ENCODE measurements at regions not wholly inside any gene's neighbourhood (a gene's known extent, or its start where the extent isn't known, plus 50 kb on each side); places are given as distances from the start of the nearest gene placed in this dataset.
A peak's percentile ranks its signal among the peaks of the same experiment; 100 is the strongest.

GRCh38 chr5:117881426-117882230 is 1106.7 kb downstream of the DTWD2 start:
- H3K27me3 ChIP-seq (ENCODE audit: insufficient read depth, low read length): no peaks in the 10 kb centered on the region
- no peak overlapping the region for H2BK5ac ChIP-seq (ENCODE audit: insufficient read length, low read length)
- H4K91ac ChIP-seq (ENCODE audit: insufficient read length, low read depth, low read length): no peak overlapping the region
- Mint-ChIP-seq H3K9me3 (no peaks in the 10 kb centered on the region; a peak in 1 of 5 replicates), H3K4me3 (no peak overlapping the region), H3K36me3 (ENCODE audit: insufficient read depth in 1 of 3, low read depth in 3 of 3) (no peaks in the 10 kb centered on the region), H3K27me3 (ENCODE audit: low read depth) (no peaks in the 10 kb centered on the region), H3K27ac (peak overlapping the region in 1 of 3 experiments; percentile 76; a peak in 1 of 7 replicates), H3K4me1 (peaks cover 3 to 5% of the 10 kb centered on the region in 2 experiments; a peak in 2 of 4 replicates)
- H3K79me2 ChIP-seq (ENCODE audit: insufficient read depth, low read length): no peaks in the 10 kb centered on the region
- H3K18ac ChIP-seq (ENCODE audit: insufficient read length, low read depth, low read length): no peak overlapping the region
- no peak overlapping the region for H2BK15ac ChIP-seq (ENCODE audit: low read depth, low read length)
- no peak overlapping the region for H3K4ac ChIP-seq (ENCODE audit: low read depth, low read length)
- no peak overlapping the region for H3T11ph ChIP-seq (ENCODE audit: low read length)
- no peak overlapping the region for H2BK12ac ChIP-seq (ENCODE audit: insufficient read length, low read depth, low read length)
- H3K23me2 ChIP-seq (ENCODE audit: insufficient read length, low read depth, low read length, poor library complexity, severe bottlenecking): no peaks in the 10 kb centered on the region
- H2BK120ac ChIP-seq (ENCODE audit: low read depth, low read length, poor library complexity, severe bottlenecking): no peak overlapping the region
- H4K8ac ChIP-seq (replicated peaks; ENCODE audit: insufficient read length, low read depth, low read length): no peak overlapping the region
- no peak overlapping the region for H3K14ac ChIP-seq (ENCODE audit: insufficient read depth, low read length)
- TF ChIP-seq, protein P1, sequence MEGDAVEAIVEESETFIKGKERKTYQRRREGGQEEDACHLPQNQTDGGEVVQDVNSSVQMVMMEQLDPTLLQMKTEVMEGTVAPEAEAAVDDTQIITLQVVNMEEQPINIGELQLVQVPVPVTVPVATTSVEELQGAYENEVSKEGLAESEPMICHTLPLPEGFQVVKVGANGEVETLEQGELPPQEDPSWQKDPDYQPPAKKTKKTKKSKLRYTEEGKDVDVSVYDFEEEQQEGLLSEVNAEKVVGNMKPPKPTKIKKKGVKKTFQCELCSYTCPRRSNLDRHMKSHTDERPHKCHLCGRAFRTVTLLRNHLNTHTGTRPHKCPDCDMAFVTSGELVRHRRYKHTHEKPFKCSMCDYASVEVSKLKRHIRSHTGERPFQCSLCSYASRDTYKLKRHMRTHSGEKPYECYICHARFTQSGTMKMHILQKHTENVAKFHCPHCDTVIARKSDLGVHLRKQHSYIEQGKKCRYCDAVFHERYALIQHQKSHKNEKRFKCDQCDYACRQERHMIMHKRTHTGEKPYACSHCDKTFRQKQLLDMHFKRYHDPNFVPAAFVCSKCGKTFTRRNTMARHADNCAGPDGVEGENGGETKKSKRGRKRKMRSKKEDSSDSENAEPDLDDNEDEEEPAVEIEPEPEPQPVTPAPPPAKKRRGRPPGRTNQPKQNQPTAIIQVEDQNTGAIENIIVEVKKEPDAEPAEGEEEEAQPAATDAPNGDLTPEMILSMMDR (conservative IDR thresholded peaks at IDR 0.05): no peak
- H3K56ac ChIP-seq (ENCODE audit: insufficient read length, low read depth, low read length): no peak overlapping the region
- no peak overlapping the region for H3K27ac ChIP-seq (ENCODE audit: insufficient read length, low read depth, low read length)
- no peak overlapping the region for H2AK5ac ChIP-seq (ENCODE audit: insufficient read length, low read length)
- H4K20me1 ChIP-seq (ENCODE audit: control insufficient read depth, insufficient read depth, insufficient read length): no peaks in the 10 kb centered on the region
- WGBS (ENCODE audit: extremely low coverage, insufficient read length, low lambda C conversion rate): no CpG with 5 or more reads among the region's 4 CpGs
- no peak overlapping the region for H3K23ac ChIP-seq (ENCODE audit: insufficient read length, low read depth, low read length)
- no peak overlapping the region for H2AFZ ChIP-seq (ENCODE audit: low read length)
- H4K5ac ChIP-seq (ENCODE audit: insufficient read length, low read depth, low read length): no peak overlapping the region
- no peak for DNase-seq
- H2BK20ac ChIP-seq (ENCODE audit: low read depth, low read length, poor library complexity, severe bottlenecking): no peak overlapping the region
- H3K4me2 ChIP-seq (ENCODE audit: insufficient read depth, insufficient read length, low read length): no peak overlapping the region
- H3K9ac ChIP-seq (ENCODE audit: extremely low read depth, insufficient read length, low read length): no peak overlapping the region
- H3K4me1 ChIP-seq (ENCODE audit: insufficient read depth, low read length): no peaks in the 10 kb centered on the region; the same call in 1 of the 2 replicates
- H3K9me3 ChIP-seq (ENCODE audit: control insufficient read depth, low read depth, low read length): no peaks in the 10 kb centered on the region
- H3K79me1 ChIP-seq (ENCODE audit: insufficient read depth, low read depth, low read length, poor library complexity, severe bottlenecking): no peaks in the 10 kb centered on the region
